ENCODE measurements at regions not wholly inside any gene's neighbourhood (a gene's known extent, or its start where the extent isn't known, plus 50 kb on each side); places are given as distances from the start of the nearest gene placed in this dataset.

GRCh38 chr2:76391678-76392077 is 681.0 kb upstream of the GCFC2 start:
- no peak overlapping the region for H3K27ac ChIP-seq
- no peaks in the 10 kb centered on the region for H3K9me3 ChIP-seq
- in situ Hi-C loops (cut with MboI; ENCODE audit: low sequenced_read_pairs in 4 of 4): no loop called here
- TF ChIP-seq CTCF (IDR thresholded peaks at IDR 0.05 in 4 of 5, conservative IDR thresholded peaks at IDR 0.05 in 1 of 5): no peak
- TF ChIP-seq POLR2A (IDR thresholded peaks at IDR 0.05): no peak
- no peak overlapping the region for H3K4me3 ChIP-seq
- no peaks in the 10 kb centered on the region for H3K27me3 ChIP-seq
- intact Hi-C loops (cut with DNase I; ENCODE audit: low total_unique reads): no loop called here
- no peaks in the 10 kb centered on the region for H3K4me1 ChIP-seq
- H3K36me3 ChIP-seq: no peaks in the 10 kb centered on the region
- ATAC-seq: no peak
- no peak for DNase-seq

- no peaks in the 10 kb centered on the region for H3K4me1 ChIP-seq
- no peaks in the 10 kb centered on the region for H3K36me3 ChIP-seq
- H3K27me3 ChIP-seq: no peaks in the 10 kb centered on the region
- in situ Hi-C loops (cut with MboI; ENCODE audit: low sequenced_read_pairs in 4 of 4) (no loop called here), intact Hi-C loops (cut with DNase I; ENCODE audit: low total_unique reads) (no loop called here)
- DNase-seq (no peak), ATAC-seq (no peak)
- H3K27ac ChIP-seq: no peak overlapping the region
- TF ChIP-seq CTCF (IDR thresholded peaks at IDR 0.05 in 4 of 5, conservative IDR thresholded peaks at IDR 0.05 in 1 of 5) (no peak), POLR2A (IDR thresholded peaks at IDR 0.05) (no peak)
- no peaks in the 10 kb centered on the region for H3K9me3 ChIP-seq
- no peak overlapping the region for H3K4me3 ChIP-seq
These were observed 676.6 kb upstream of the GCFC2 start for GRCh38 chr2:76387294-76387693.

- Histone ChIP-seq H3K27ac (no peak overlapping the region), H3K36me3 (no peaks in the 10 kb centered on the region), H3K4me1 (no peaks in the 10 kb centered on the region), H3K4me3 (no peak overlapping the region), H3K9me3 (no peaks in the 10 kb centered on the region), H3K27me3 (no peaks in the 10 kb centered on the region)
- ATAC-seq (no peak), DNase-seq (no peak)
- TF ChIP-seq CTCF (IDR thresholded peaks at IDR 0.05 in 4 of 5, conservative IDR thresholded peaks at IDR 0.05 in 1 of 5): no peak
- TF ChIP-seq POLR2A (IDR thresholded peaks at IDR 0.05): no peak
- intact Hi-C loops (cut with DNase I; ENCODE audit: low total_unique reads): no loop called here
- in situ Hi-C loops (cut with MboI; ENCODE audit: low sequenced_read_pairs in 4 of 4): no loop called here
These were observed 675.2 kb upstream of the GCFC2 start for GRCh38 chr2:76385943-76386342.

GRCh38 chr2:76381624-76382023 is 670.9 kb upstream of the GCFC2 start:
- ATAC-seq (no peak), DNase-seq (no peak)
- H3K27ac ChIP-seq: no peak overlapping the region
- H3K4me1 ChIP-seq: no peaks in the 10 kb centered on the region
- in situ Hi-C loops (cut with MboI; ENCODE audit: low sequenced_read_pairs in 4 of 4) (no loop called here), intact Hi-C loops (cut with DNase I; ENCODE audit: low total_unique reads) (no loop called here)
- TF ChIP-seq POLR2A (IDR thresholded peaks at IDR 0.05) (no peak), CTCF (IDR thresholded peaks at IDR 0.05 in 4 of 5, conservative IDR thresholded peaks at IDR 0.05 in 1 of 5) (no peak)
- H3K36me3 ChIP-seq: no peaks in the 10 kb centered on the region
- no peaks in the 10 kb centered on the region for H3K9me3 ChIP-seq
- no peaks in the 10 kb centered on the region for H3K27me3 ChIP-seq
- H3K4me3 ChIP-seq: no peak overlapping the region

GRCh38 chr2:76378140-76378539 is 667.4 kb upstream of the GCFC2 start:
- Histone ChIP-seq H3K9me3 (no peaks in the 10 kb centered on the region), H3K4me1 (no peaks in the 10 kb centered on the region), H3K4me3 (no peak overlapping the region), H3K36me3 (no peaks in the 10 kb centered on the region), H3K27ac (no peak overlapping the region), H3K27me3 (no peaks in the 10 kb centered on the region)
- no peak for DNase-seq
- no peak for TF ChIP-seq POLR2A (IDR thresholded peaks at IDR 0.05)
- TF ChIP-seq CTCF (IDR thresholded peaks at IDR 0.05 in 4 of 5, conservative IDR thresholded peaks at IDR 0.05 in 1 of 5): no peak
- intact Hi-C loops (cut with DNase I; ENCODE audit: low total_unique reads): no loop called here
- ATAC-seq: no peak
- in situ Hi-C loops (cut with MboI; ENCODE audit: low sequenced_read_pairs in 4 of 4): no loop called here
